Upper lobe of left lung (tissue), 6 donors: ENCODE measurements at regions not wholly inside any gene's neighbourhood (a gene's known extent, or its start where the extent isn't known, plus 50 kb on each side); places are given as distances from the start of the nearest gene placed in this dataset.

Experiments used
- ATAC-seq, 2 donors: fragments of 200-7000 bp; cut with Tn5 transposase; one replicate each; pipeline ENCODE4 v1.9.1; 2022; ENCODE audit warnings: mild to moderate bottlenecking in 2 of 2, moderate library complexity in 2 of 2; ENCODE audit not compliant: low FRiP score in 2 of 2
- DNase-seq, 2 donors: peaks; one replicate each; pipeline ENCODE4 v3.0.0-alpha.2; 2019 to 2020
- H3K27ac ChIP-seq, 4 donors: fragments of 200-600 bp; sonication (generic); one replicate each; pipeline ENCODE4 v1.5.1; 2016 to 2019
- H3K27me3 ChIP-seq, 4 donors: fragments of 200-600 bp; sonication (generic); one replicate each; pipeline ENCODE4 v1.5.1; 2017 to 2019
- H3K36me3 ChIP-seq, 4 donors: fragments of 200-600 bp; sonication (generic); one replicate each; pipeline ENCODE4 v1.5.1; 2016 to 2019
- H3K4me1 ChIP-seq, 4 donors: fragments of 200-600 bp; sonication (generic); one replicate each; pipeline ENCODE4 v1.5.1; 2018 to 2019
- H3K4me3 ChIP-seq, 4 donors: fragments of 200-600 bp; sonication (generic); one replicate each; pipeline ENCODE4 v1.5.1; 2017 to 2019; ENCODE audit warnings: mild to moderate bottlenecking in 2 of 4, moderate library complexity in 1 of 4
- H3K9me3 ChIP-seq, 4 donors: fragments of 200-600 bp; sonication (generic); one replicate each; pipeline ENCODE4 v1.5.1; 2018 to 2019
- CTCF ChIP-seq, 6 experiments: fragments of 450-650 bp in 4 of 6; fragments of 200-600 bp in 2 of 6; sonication (generic) in 2 of 6; IDR thresholded peaks; one replicate each; pipeline ENCODE4 v1.5.1; 2016 to 2019; ENCODE audit warnings: antibody characterized with exemption in 6 of 6
- EP300 ChIP-seq, 4 donors: sonication (generic); formaldehyde crosslinking; IDR thresholded peaks; one replicate each; pipeline ENCODE4 v1.5.1; 2017; ENCODE audit warnings: antibody characterized with exemption in 4 of 4, control low read depth in 2 of 4
- POLR2A ChIP-seq, 4 donors: fragments of 450-650 bp; IDR thresholded peaks; one replicate each; pipeline ENCODE4 v1.5.1; 2016 to 2017; ENCODE audit warnings: antibody characterized with exemption in 4 of 4, mild to moderate bottlenecking in 2 of 4
- POLR2AphosphoS5 ChIP-seq, 2 donors: sonication (generic); formaldehyde crosslinking; IDR thresholded peaks; one replicate each; pipeline ENCODE4 v1.5.1; 2017; ENCODE audit warnings: antibody characterized with exemption in 2 of 2
- WGBS, 2 donors: methylation state at CpG; one replicate each; pipeline ENCODE4 v1.1.5; 2017 to 2018; 5-methylcytosine and 5-hydroxymethylcytosine counted together
- donor health status: DM: no; HTN: no; CAD: no; lungs with moderate emphysema.
- donor health status: DM: no; HTN: yes; CAD: no; lungs with severe emphysema.

GRCh38 chr7:109029866-109030265 lies 460.2 kb downstream of the DNAJB9 start:
- Histone ChIP-seq H3K27ac (no peak overlapping the region), H3K4me1 (no peaks in the 10 kb centered on the region), H3K9me3 (peaks cover 0 to 3% (median 0%) of the 10 kb centered on the region in 4 donors), H3K4me3 (no peak overlapping the region), H3K36me3 (no peaks in the 10 kb centered on the region), H3K27me3 (no peaks in the 10 kb centered on the region)
- DNase-seq = no peak
- ATAC-seq = no peak
- TF ChIP-seq POLR2AphosphoS5 (IDR thresholded peaks at IDR 0.05) (no peak), EP300 (IDR thresholded peaks at IDR 0.05) (no peak)
- WGBS, 2 donors = 80 to 81% methylated on average over 3 of the region's 3 CpGs

- Histone ChIP-seq H3K4me1 (no peaks in the 10 kb centered on the region), H3K9me3 (peaks cover 0 to 4% (median 0%) of the 10 kb centered on the region in 4 donors), H3K4me3 (no peak overlapping the region), H3K27me3 (no peaks in the 10 kb centered on the region), H3K36me3 (no peaks in the 10 kb centered on the region), H3K27ac (no peak overlapping the region)
- 67 to 74% methylated on average over 1 of the region's 1 CpG for WGBS, 2 donors
- no peak for TF ChIP-seq POLR2A (IDR thresholded peaks at IDR 0.05)
- no peak for TF ChIP-seq EP300 (IDR thresholded peaks at IDR 0.05)
- no peak for TF ChIP-seq POLR2AphosphoS5 (IDR thresholded peaks at IDR 0.05)
- no peak for TF ChIP-seq CTCF (IDR thresholded peaks at IDR 0.05)
- DNase-seq = no peak
- no peak for ATAC-seq
Observed at GRCh38 chr7:109044691-109045090, 475.0 kb downstream of the DNAJB9 start.

GRCh38 chr7:109049366-109049765 lies 479.7 kb downstream of the DNAJB9 start:
- 72 to 85% methylated on average over 2 of the region's 2 CpGs for WGBS, 2 donors
- Histone ChIP-seq H3K27me3 (no peaks in the 10 kb centered on the region), H3K9me3 (no peaks in the 10 kb centered on the region), H3K27ac (no peak overlapping the region), H3K36me3 (no peaks in the 10 kb centered on the region), H3K4me3 (no peak overlapping the region), H3K4me1 (no peaks in the 10 kb centered on the region)
- DNase-seq (no peak), ATAC-seq (no peak)
- TF ChIP-seq POLR2AphosphoS5 (IDR thresholded peaks at IDR 0.05) = no peak

- peak in 1 of 2 donors; percentile 1 for DNase-seq
- WGBS, 2 donors = 63 to 100% methylated on average over 1 of the region's 1 CpG
Observed at GRCh38 chr7:109059089-109059488, 489.4 kb downstream of the DNAJB9 start.

GRCh38 chr7:109062798-109063197 lies 493.1 kb downstream of the DNAJB9 start:
- no peaks in the 10 kb centered on the region for H3K9me3 ChIP-seq
- no peaks in the 10 kb centered on the region for H3K27me3 ChIP-seq
- no peak for ATAC-seq
- no peak for TF ChIP-seq POLR2AphosphoS5 (IDR thresholded peaks at IDR 0.05)
- TF ChIP-seq EP300 (IDR thresholded peaks at IDR 0.05) = no peak
- TF ChIP-seq POLR2A (IDR thresholded peaks at IDR 0.05) = no peak
- no peak for TF ChIP-seq CTCF (IDR thresholded peaks at IDR 0.05)
- no peaks in the 10 kb centered on the region for H3K36me3 ChIP-seq
- no peak for DNase-seq
- no peaks in the 10 kb centered on the region for H3K4me1 ChIP-seq
- no peak overlapping the region for H3K4me3 ChIP-seq
- no peak overlapping the region for H3K27ac ChIP-seq
- WGBS, 2 donors = 83 to 87% methylated on average over 4 of the region's 4 CpGs

More at GRCh38 chr7:109059089-109059488, 489.4 kb downstream of the DNAJB9 start:
- Histone ChIP-seq H3K4me1 (no peaks in the 10 kb centered on the region), H3K27ac (no peak overlapping the region), H3K36me3 (no peaks in the 10 kb centered on the region), H3K4me3 (no peak overlapping the region), H3K27me3 (no peaks in the 10 kb centered on the region), H3K9me3 (no peaks in the 10 kb centered on the region)
- no peak for TF ChIP-seq POLR2A (IDR thresholded peaks at IDR 0.05)
- TF ChIP-seq EP300 (IDR thresholded peaks at IDR 0.05) = no peak
- TF ChIP-seq POLR2AphosphoS5 (IDR thresholded peaks at IDR 0.05) = no peak
- no peak for TF ChIP-seq CTCF (IDR thresholded peaks at IDR 0.05)
- ATAC-seq = peak in 1 of 2 donors; percentile 14

- WGBS, 2 donors = 87 to 88% methylated on average over 3 of the region's 3 CpGs
- ATAC-seq = no peak
Observed at GRCh38 chr7:109073543-109073942, 503.9 kb downstream of the DNAJB9 start.

More at GRCh38 chr7:109073543-109073942, 503.9 kb downstream of the DNAJB9 start:
- H3K4me3 ChIP-seq = no peak overlapping the region
- H3K4me1 ChIP-seq = no peaks in the 10 kb centered on the region
- no peaks in the 10 kb centered on the region for H3K27me3 ChIP-seq
- H3K27ac ChIP-seq = no peak overlapping the region
- H3K36me3 ChIP-seq = no peaks in the 10 kb centered on the region
- DNase-seq = no peak
- TF ChIP-seq EP300 (IDR thresholded peaks at IDR 0.05) (no peak), POLR2AphosphoS5 (IDR thresholded peaks at IDR 0.05) (no peak), POLR2A (IDR thresholded peaks at IDR 0.05) (no peak), CTCF (IDR thresholded peaks at IDR 0.05) (no peak)
- no peaks in the 10 kb centered on the region for H3K9me3 ChIP-seq
